IMR-90 (cell line): ENCODE measurements at regions not wholly inside any gene's neighbourhood (a gene's known extent, or its start where the extent isn't known, plus 50 kb on each side); places are given as distances from the start of the nearest gene placed in this dataset.

ENCODE experiments used
- ATAC-seq: fragments of 200-7000 bp; cut with Tn5 transposase; 2 replicates; pipeline ENCODE4 v1.9.1; 2020; ENCODE audit warnings: low read depth, mild to moderate bottlenecking, moderate library complexity
- BruUV-seq: library from RNA; stranded (reverse); fragments of 400-500 nt; replicated peaks from 2 replicates; lab custom pipeline; 2021; lab: Mats Ljungman, UMichigan
- CTCF ChIA-PET: fragments of 300-600 bp; formaldehyde crosslinking; extraction: SDS; loops from one replicate; lab custom pipeline; 2021; ENCODE audit warnings: antibody characterized with exemption; lab: Yijun Ruan, JAX
- POLR2A ChIA-PET: fragments of 300-600 bp; sonication (Branson Sonifier 250); formaldehyde crosslinking; loops from one replicate; lab custom pipeline; 2022; ENCODE audit warnings: antibody characterized with exemption; ENCODE audit not compliant: unreplicated experiment; lab: Charles Lee
- DNase-seq: peaks from one replicate; pipeline ENCODE4 v3.0.0; 2013
- H2AFZ ChIP-seq: replicated peaks from 2 replicates; pipeline ENCODE3; 2013; ENCODE audit warnings: low read length, mild to moderate bottlenecking; ENCODE audit not compliant: poor library complexity
- H2AK5ac ChIP-seq: 2 replicates; pipeline ENCODE4 v1.6.1; 2013; ENCODE audit warnings: low read depth, low read length, inconsistent platforms
- H2AK9ac ChIP-seq: replicated peaks from 2 replicates; pipeline ENCODE3; 2013; ENCODE audit warnings: mild to moderate bottlenecking, low read depth, low read length, moderate library complexity; ENCODE audit not compliant: poor library complexity
- H2BK120ac ChIP-seq: 2 replicates; pipeline ENCODE4 v1.6.1; 2013; ENCODE audit warnings: low read depth, low read length, inconsistent platforms
- H2BK15ac ChIP-seq: 3 replicates; pipeline ENCODE4 v1.6.1; 2013; ENCODE audit warnings: low read depth, low read length, inconsistent platforms
- H2BK20ac ChIP-seq: 2 replicates; pipeline ENCODE4 v1.6.1; 2013; ENCODE audit warnings: low read depth, mild to moderate bottlenecking, inconsistent platforms, low read length, moderate library complexity
- H2BK5ac ChIP-seq: 2 replicates; pipeline ENCODE4 v1.6.1; 2013; ENCODE audit warnings: mild to moderate bottlenecking, low read depth, low read length, inconsistent platforms; ENCODE audit not compliant: poor library complexity, severe bottlenecking
- H3K14ac ChIP-seq: replicated peaks from 2 replicates; pipeline ENCODE4 v1.6.1; 2013; ENCODE audit warnings: low read depth, low read length, inconsistent platforms
- H3K18ac ChIP-seq: 2 replicates; pipeline ENCODE4 v1.6.1; 2013; ENCODE audit warnings: low read depth, low read length, control low read depth
- H3K23ac ChIP-seq: 2 replicates; pipeline ENCODE4 v1.6.1; 2013; ENCODE audit warnings: low read depth, low read length, inconsistent platforms
- H3K27ac ChIP-seq: 2 replicates; pipeline ENCODE4 v1.5.1; 2013; ENCODE audit warnings: mild to moderate bottlenecking, control low read depth, low read length; ENCODE audit not compliant: insufficient read depth
- H3K27me3 ChIP-seq: 2 replicates; pipeline ENCODE4 v1.6.1; 2013; ENCODE audit warnings: low read length; ENCODE audit not compliant: control insufficient read depth, insufficient read depth
- H3K36me3 ChIP-seq: 2 replicates; pipeline ENCODE4 v1.6.1; 2013; ENCODE audit warnings: low read length, mixed read lengths; ENCODE audit not compliant: control insufficient read depth, insufficient read depth
- H3K4ac ChIP-seq: 2 replicates; pipeline ENCODE4 v1.6.1; 2013; ENCODE audit warnings: low read depth, low read length, inconsistent platforms
- H3K4me1 ChIP-seq: 2 replicates; pipeline ENCODE4 v1.6.1; 2013; ENCODE audit warnings: low read length, mixed read lengths; ENCODE audit not compliant: control insufficient read depth, insufficient read depth
- H3K4me2 ChIP-seq: 2 replicates; pipeline ENCODE4 v1.6.1; 2013; ENCODE audit warnings: low read depth, mild to moderate bottlenecking, control low read depth, low read length, moderate library complexity
- H3K4me3 ChIP-seq: 2 replicates; pipeline ENCODE4 v1.5.1; 2013; ENCODE audit warnings: low read depth, mild to moderate bottlenecking, control low read depth, low read length, moderate library complexity; ENCODE audit not compliant: insufficient read depth
- H3K56ac ChIP-seq: 2 replicates; pipeline ENCODE4 v1.6.1; 2013; ENCODE audit warnings: low read length, inconsistent platforms; ENCODE audit not compliant: insufficient read depth; ENCODE audit errors: extremely low read depth
- H3K79me1 ChIP-seq, 2 experiments: 2 replicates each; pipeline ENCODE4 v1.6.1; 2013; ENCODE audit warnings: low read length in 2 of 2, inconsistent platforms in 1 of 2, low read depth in 1 of 2
- H3K9ac ChIP-seq: 2 replicates; pipeline ENCODE4 v1.6.1; 2013; ENCODE audit warnings: low read depth, low read length, control low read depth
- H3K9me1 ChIP-seq: 2 replicates; pipeline ENCODE4 v1.6.1; 2013; ENCODE audit warnings: low read length, inconsistent platforms; ENCODE audit not compliant: insufficient read depth
- H3K9me3 ChIP-seq: 2 replicates; pipeline ENCODE4 v1.6.1; 2013; ENCODE audit warnings: low read length; ENCODE audit not compliant: control insufficient read depth, insufficient read depth
- H4K20me1 ChIP-seq: 2 replicates; pipeline ENCODE4 v1.6.1; 2013; ENCODE audit warnings: low read length, inconsistent platforms; ENCODE audit not compliant: insufficient read depth
- H4K5ac ChIP-seq: 2 replicates; pipeline ENCODE4 v1.6.1; 2013; ENCODE audit warnings: mild to moderate bottlenecking, low read depth, low read length, control low read depth
- H4K8ac ChIP-seq, 2 experiments: 2 replicates each; pipeline ENCODE4 v1.6.1; 2013; ENCODE audit warnings: low read depth in 2 of 2, low read length in 2 of 2, control low read depth in 1 of 2, inconsistent platforms in 1 of 2
- H4K91ac ChIP-seq: 2 replicates; pipeline ENCODE4 v1.6.1; 2013; ENCODE audit warnings: low read depth, low read length, inconsistent platforms; ENCODE audit not compliant: insufficient read depth
- CEBPB ChIP-seq: IDR thresholded peaks from 2 replicates; pipeline ENCODE4 v1.6.1; 2012; ENCODE audit warnings: low read depth, low read length, improper control_type of control experiment
- CHD1 ChIP-seq: IDR thresholded peaks from 2 replicates; pipeline ENCODE4 v1.6.1; 2012; ENCODE audit warnings: low read depth, low read length, improper control_type of control experiment
- MAFK ChIP-seq: IDR thresholded peaks from 2 replicates; pipeline ENCODE4 v1.6.1; 2012; ENCODE audit warnings: low read depth, low read length, improper control_type of control experiment
- MXI1 ChIP-seq: IDR thresholded peaks from 2 replicates; pipeline ENCODE4 v1.6.1; 2012; ENCODE audit warnings: low read depth, mild to moderate bottlenecking, low read length, moderate library complexity, borderline replicate concordance
- NFE2L2 ChIP-seq: fragments of 150-350 bp; IDR thresholded peaks from 2 replicates; pipeline ENCODE4 v1.6.1; 2016; ENCODE audit warnings: low read depth, mild to moderate bottlenecking, low read length
- POLR2A ChIP-seq: IDR thresholded peaks from 2 replicates; pipeline ENCODE4 v1.6.1; 2012; ENCODE audit warnings: mild to moderate bottlenecking, low read depth, low read length
- RFX5 ChIP-seq: IDR thresholded peaks from 2 replicates; pipeline ENCODE4 v1.8.0; 2012; ENCODE audit warnings: low read depth, mild to moderate bottlenecking, low read length, moderate library complexity
- WGBS, 2 experiments: methylation state at CpG; one replicate each; pipeline versions ENCODE4 v1.1.5 to v1.1.7; 2013; ENCODE audit warnings: missing lambda C conversion rate in 2 of 2; ENCODE audit not compliant: insufficient read length in 1 of 2; ENCODE audit errors: extremely low coverage in 2 of 2; 5-methylcytosine and 5-hydroxymethylcytosine counted together
- dilution Hi-C: fragments of 300-500 bp; cut with HindIII; formaldehyde crosslinking; loops from one replicate; pipeline ENCODE4 v1.14.3; 2018; ENCODE audit warnings: low sequenced_read_pairs; ENCODE audit not compliant: unreplicated experiment
- in situ Hi-C: fragments of 300-500 bp; cut with MboI; formaldehyde crosslinking; loops from 3 replicates; pipeline ENCODE4 v1.14.3; 2019; ENCODE audit warnings: low sequenced_read_pairs, inconsistent platforms, mixed read lengths
- intact Hi-C: fragments of 100-400 bp; cut with micrococcal nuclease; formaldehyde crosslinking; loops from 2 replicates; pipeline ENCODE4 v1.10.0; 2022
- TF ChIP-seq, protein P1 (sequence below): conservative IDR thresholded peaks from 2 replicates; pipeline ENCODE4 v1.5.1; 2012; ENCODE audit warnings: mild to moderate bottlenecking, low read depth, low read length, improper control_type of control experiment
- TF ChIP-seq, protein P2 (sequence below): fragments of 150-350 bp; IDR thresholded peaks from 2 replicates; pipeline ENCODE4 v1.6.1; 2016; ENCODE audit warnings: low read depth, mild to moderate bottlenecking, low read length, moderate library complexity, borderline replicate concordance

DNA sequence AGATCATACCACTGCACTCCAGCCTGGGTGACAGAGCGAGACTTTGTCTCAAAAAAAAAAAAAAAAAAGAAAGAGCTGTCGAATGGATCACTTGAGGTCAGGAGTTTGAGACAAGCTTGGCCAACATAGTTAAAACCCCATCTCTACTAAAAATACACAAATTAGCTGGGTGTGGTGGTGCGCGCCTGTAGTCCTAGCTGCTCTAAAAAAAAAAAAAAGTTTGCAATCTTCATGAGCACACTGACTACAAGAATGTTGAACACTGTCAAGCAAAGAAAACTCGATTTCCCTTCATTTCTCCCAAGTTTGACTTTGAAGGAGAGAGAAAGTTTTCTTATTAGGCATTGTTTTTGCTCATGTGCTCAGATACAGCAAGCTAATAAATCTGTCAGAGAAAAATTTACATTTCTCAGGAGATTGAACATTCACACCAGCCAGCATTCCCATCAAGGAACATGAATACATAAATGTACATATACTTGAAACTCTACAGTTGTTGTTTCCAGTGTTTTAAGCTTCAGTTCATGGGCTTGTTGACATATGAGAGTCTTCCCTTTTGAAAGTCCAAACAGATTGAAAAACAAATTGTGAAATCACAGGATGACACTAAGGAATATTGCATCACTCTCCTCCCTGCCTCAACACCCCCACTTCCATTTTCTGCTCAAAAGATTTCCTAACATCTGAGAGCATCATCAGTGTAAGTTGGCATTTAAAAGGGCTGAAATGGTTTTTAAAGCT lies 81.8 kb downstream of the ARRDC3 start:
- Histone ChIP-seq H3K9me3 (no peaks in the 10 kb centered on the region), H3K4me3 (no peak overlapping the region), H2BK15ac (no peak overlapping the region), H4K5ac (peak overlapping the region; percentile 44; the same call in 1 of the 2 replicates), H2AK9ac (no peak overlapping the region), H4K91ac (no peak overlapping the region), H3K56ac (no peak overlapping the region), H3K14ac (no peak overlapping the region), H3K4ac (no peak overlapping the region), H3K27me3 (no peaks in the 10 kb centered on the region), H4K8ac (no peak overlapping the region; a peak in 1 of 4 replicates), H2BK120ac (no peak overlapping the region), H3K4me2 (peak overlapping the region; percentile 32; the same call in 1 of the 2 replicates), H3K9me1 (0 out of 2 replicates have a peak, but pooled peaks cover 5% of the 10 kb centered on the region), H3K27ac (no peak overlapping the region), H3K4me1 (no peaks in the 10 kb centered on the region), H2BK20ac (no peak overlapping the region), H3K23ac (no peak overlapping the region), H2BK5ac (peak overlapping the region; percentile 18), H3K36me3 (no peaks in the 10 kb centered on the region), H4K20me1 (no peaks in the 10 kb centered on the region), H2AK5ac (no peak overlapping the region), H3K79me1 (no peaks in the 10 kb centered on the region), H3K18ac (peak overlapping the region; percentile 65), H3K9ac (no peak overlapping the region), H2AFZ (no peak overlapping the region)
- ATAC-seq: no peak; the same call in 1 of the 2 replicates
- no CpG with 5 or more reads among the region's 5 CpGs for WGBS, 2 experiments
- ChIA-PET POLR2A (no interaction called here), CTCF (interaction anchor here (0.9 to 1.2 kb wide), 2 partner anchors 9 to 73 kb away, joined by 3 read pairs; no protein-coding TSS in a partner anchor)
- TF ChIP-seq MAFK: no peak
- TF ChIP-seq POLR2A: no peak
- TF ChIP-seq MXI1: no peak
- TF ChIP-seq, protein P1, sequence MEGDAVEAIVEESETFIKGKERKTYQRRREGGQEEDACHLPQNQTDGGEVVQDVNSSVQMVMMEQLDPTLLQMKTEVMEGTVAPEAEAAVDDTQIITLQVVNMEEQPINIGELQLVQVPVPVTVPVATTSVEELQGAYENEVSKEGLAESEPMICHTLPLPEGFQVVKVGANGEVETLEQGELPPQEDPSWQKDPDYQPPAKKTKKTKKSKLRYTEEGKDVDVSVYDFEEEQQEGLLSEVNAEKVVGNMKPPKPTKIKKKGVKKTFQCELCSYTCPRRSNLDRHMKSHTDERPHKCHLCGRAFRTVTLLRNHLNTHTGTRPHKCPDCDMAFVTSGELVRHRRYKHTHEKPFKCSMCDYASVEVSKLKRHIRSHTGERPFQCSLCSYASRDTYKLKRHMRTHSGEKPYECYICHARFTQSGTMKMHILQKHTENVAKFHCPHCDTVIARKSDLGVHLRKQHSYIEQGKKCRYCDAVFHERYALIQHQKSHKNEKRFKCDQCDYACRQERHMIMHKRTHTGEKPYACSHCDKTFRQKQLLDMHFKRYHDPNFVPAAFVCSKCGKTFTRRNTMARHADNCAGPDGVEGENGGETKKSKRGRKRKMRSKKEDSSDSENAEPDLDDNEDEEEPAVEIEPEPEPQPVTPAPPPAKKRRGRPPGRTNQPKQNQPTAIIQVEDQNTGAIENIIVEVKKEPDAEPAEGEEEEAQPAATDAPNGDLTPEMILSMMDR: no peak
- TF ChIP-seq, protein P2, sequence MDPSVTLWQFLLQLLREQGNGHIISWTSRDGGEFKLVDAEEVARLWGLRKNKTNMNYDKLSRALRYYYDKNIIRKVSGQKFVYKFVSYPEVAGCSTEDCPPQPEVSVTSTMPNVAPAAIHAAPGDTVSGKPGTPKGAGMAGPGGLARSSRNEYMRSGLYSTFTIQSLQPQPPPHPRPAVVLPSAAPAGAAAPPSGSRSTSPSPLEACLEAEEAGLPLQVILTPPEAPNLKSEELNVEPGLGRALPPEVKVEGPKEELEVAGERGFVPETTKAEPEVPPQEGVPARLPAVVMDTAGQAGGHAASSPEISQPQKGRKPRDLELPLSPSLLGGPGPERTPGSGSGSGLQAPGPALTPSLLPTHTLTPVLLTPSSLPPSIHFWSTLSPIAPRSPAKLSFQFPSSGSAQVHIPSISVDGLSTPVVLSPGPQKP: no peak
- TF ChIP-seq CHD1: no peak
- no peak for TF ChIP-seq RFX5
- peak; percentile 95 for TF ChIP-seq CEBPB
- TF ChIP-seq NFE2L2: 0 out of 2 replicates have a peak, but pooled peaks have one; percentile 1
- intact Hi-C loops (no loop called here), dilution Hi-C loops (no loop called here), in situ Hi-C loops (no loop called here)
- no TSS peak for BruUV-seq
- peak; percentile 53 for DNase-seq
